Esophagus squamous epithelium (tissue), 5 donors: ENCODE measurements at regions not wholly inside any gene's neighbourhood (a gene's known extent, or its start where the extent isn't known, plus 50 kb on each side); places are given as distances from the start of the nearest gene placed in this dataset.
"Not testable (repeated sequence)": the region's sequence is repeated elsewhere in the genome, so short reads cannot be mapped to it uniquely, and the experiment has no call there.

Experiments used
- DNase-seq: peaks from one replicate; lab custom pipeline; 2025; lab: John Stamatoyannopoulos, UW
- H3K27ac ChIP-seq, 4 donors: fragments of 200-600 bp; sonication (generic); one replicate each; pipeline ENCODE4 v1.5.1; 2016 to 2019; ENCODE audit warnings: mild to moderate bottlenecking in 1 of 4
- H3K27me3 ChIP-seq, 4 donors: fragments of 200-600 bp; sonication (generic); 1 replicate in 3 of 4; 2 replicates in 1 of 4; pipeline versions ENCODE4 v1.5.1 to v1.6.0; 2017 to 2021; ENCODE audit warnings: antibody characterized with exemption in 1 of 4
- H3K36me3 ChIP-seq, 3 donors: fragments of 200-600 bp; sonication (generic); one replicate each; pipeline ENCODE4 v1.5.1; 2016 to 2019
- H3K4me1 ChIP-seq, 3 donors: fragments of 200-600 bp; sonication (generic); one replicate each; pipeline ENCODE4 v1.5.1; 2017 to 2019
- H3K4me3 ChIP-seq, 4 donors: fragments of 200-600 bp; sonication (generic); 1 replicate in 3 of 4; 2 replicates in 1 of 4; pipeline ENCODE4 v1.5.1; 2016 to 2019; ENCODE audit warnings: mild to moderate bottlenecking in 2 of 4, moderate library complexity in 1 of 4
- H3K9me3 ChIP-seq, 3 donors: fragments of 200-600 bp; sonication (generic); one replicate each; pipeline ENCODE4 v1.5.1; 2016 to 2019
- CTCF ChIP-seq, 6 experiments: fragments of 450-650 bp in 4 of 6; fragments of 200-600 bp in 2 of 6; sonication (generic) in 2 of 6; IDR thresholded peaks; one replicate each; pipeline ENCODE4 v1.5.1; 2016 to 2019; ENCODE audit warnings: antibody characterized with exemption in 6 of 6, mild to moderate bottlenecking in 4 of 6, moderate library complexity in 4 of 6
- POLR2A ChIP-seq, 4 donors: fragments of 450-650 bp; IDR thresholded peaks; one replicate each; pipeline ENCODE4 v1.6.1; 2017; ENCODE audit warnings: antibody characterized with exemption in 4 of 4, mild to moderate bottlenecking in 4 of 4, moderate library complexity in 3 of 4
- WGBS, 2 donors: methylation state at CpG; one replicate each; pipeline ENCODE4 v1.1.5; 2018; 5-methylcytosine and 5-hydroxymethylcytosine counted together
- intact Hi-C: fragments of 100-400 bp; cut with DNase I; formaldehyde crosslinking; loops from one replicate; pipeline ENCODE4 v1.15.0; 2022
- donor health status: DM: yes; HTN: yes; CAD: no.

DNA sequence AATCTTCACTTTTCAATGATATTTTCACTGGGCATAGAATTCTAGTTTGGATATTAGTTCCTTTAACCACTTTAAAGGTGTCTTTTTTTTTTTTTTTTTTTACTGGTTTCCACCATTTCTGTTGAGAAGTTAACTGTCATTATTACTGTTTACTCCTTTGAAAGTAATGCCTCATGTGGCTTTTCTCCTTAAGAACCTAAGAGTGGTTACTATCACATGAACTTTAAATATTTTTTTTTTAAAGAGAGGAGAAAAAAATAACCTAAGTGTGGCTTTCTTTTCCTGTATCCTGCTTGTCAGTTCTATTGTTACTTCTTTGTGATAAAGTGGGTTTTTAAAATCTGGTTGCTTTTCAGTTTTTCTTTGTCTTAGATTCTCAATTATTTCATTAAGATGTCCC lies 229.5 kb downstream of the CDH26 start:
- TF ChIP-seq POLR2A (IDR thresholded peaks at IDR 0.05) (no peak), CTCF (IDR thresholded peaks at IDR 0.05) (no peak)
- intact Hi-C loops, result no loop called here
- no peak for DNase-seq
- Histone ChIP-seq H3K9me3 (no peaks in the 10 kb centered on the region), H3K27ac (no peak overlapping the region), H3K4me3 (no peak overlapping the region), H3K4me1 (no peaks in the 10 kb centered on the region), H3K36me3 (no peaks in the 10 kb centered on the region), H3K27me3 (peaks cover 0 to 6% (median 0%) of the 10 kb centered on the region in 4 donors)

- no peaks in the 10 kb centered on the region for H3K9me3 ChIP-seq
- H3K4me1 ChIP-seq, result no peaks in the 10 kb centered on the region
- H3K4me3 ChIP-seq, result no peak overlapping the region
- 64 to 69% methylated on average over 3 of the region's 3 CpGs for WGBS, 2 donors
- H3K36me3 ChIP-seq, result no peaks in the 10 kb centered on the region
- DNase-seq, result no peak
- no peak for TF ChIP-seq CTCF (IDR thresholded peaks at IDR 0.05)
- no peak for TF ChIP-seq POLR2A (IDR thresholded peaks at IDR 0.05)
- intact Hi-C loops, result no loop called here
- peaks cover 0 to 6% (median 0%) of the 10 kb centered on the region in 4 donors for H3K27me3 ChIP-seq
- no peak overlapping the region for H3K27ac ChIP-seq
These were observed 232.8 kb downstream of the CDH26 start for GRCh38 chr20:60191014-60191413.

DNA sequence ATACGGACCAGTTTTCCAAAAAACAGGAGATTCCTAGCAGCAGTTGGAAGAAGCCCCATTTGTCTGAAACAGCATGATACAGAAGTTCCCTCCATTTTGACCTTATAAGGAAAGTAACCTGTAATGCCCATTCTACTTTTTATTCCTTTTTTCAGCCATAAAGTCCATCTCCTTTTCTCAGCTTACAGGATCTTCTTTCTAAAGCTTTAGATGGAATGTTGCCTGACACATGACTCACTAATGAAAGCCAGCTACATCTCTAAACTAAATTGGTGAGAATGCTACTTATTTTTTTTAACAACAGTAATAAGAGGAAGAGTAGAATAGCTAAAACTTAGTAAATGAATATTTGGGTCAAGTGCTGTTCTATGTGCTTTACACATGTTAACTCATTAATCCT lies 234.1 kb downstream of the CDH26 start:
- Histone ChIP-seq H3K27me3 (peaks cover 0 to 6% (median 0%) of the 10 kb centered on the region in 4 donors), H3K36me3 (no peaks in the 10 kb centered on the region), H3K4me1 (no peaks in the 10 kb centered on the region), H3K9me3 (no peaks in the 10 kb centered on the region), H3K27ac (no peak overlapping the region), H3K4me3 (no peak overlapping the region)
- 60 to 79% methylated on average over 1 of the region's 1 CpG for WGBS, 2 donors
- DNase-seq, result no peak
- intact Hi-C loops, result no loop called here
- no peak for TF ChIP-seq CTCF (IDR thresholded peaks at IDR 0.05)
- no peak for TF ChIP-seq POLR2A (IDR thresholded peaks at IDR 0.05)

DNA sequence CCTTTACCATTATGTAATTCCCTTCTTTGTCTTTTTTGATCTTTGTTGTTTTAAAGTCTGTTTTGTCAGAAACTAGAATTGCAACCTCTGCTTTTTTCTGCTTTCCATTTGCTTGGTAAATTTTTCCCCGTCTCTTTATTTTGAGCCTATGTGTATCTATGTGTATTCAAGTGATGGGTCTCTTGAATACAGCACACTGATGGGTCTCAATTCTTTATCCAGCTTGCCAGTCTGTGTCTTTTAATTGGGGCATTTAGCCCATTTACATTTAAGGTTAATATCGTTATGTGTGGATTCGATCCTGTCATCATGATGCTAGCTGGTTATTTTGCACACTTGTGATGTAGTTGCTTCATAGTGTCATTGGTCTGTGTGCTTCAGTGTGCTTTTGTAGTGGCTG lies 240.9 kb downstream of the CDH26 start:
- not testable (repeated sequence) for H3K36me3 ChIP-seq

GRCh38 chr20:60199866-60200265 lies 241.6 kb downstream of the CDH26 start:
- no CpG with 5 or more reads among the region's 2 CpGs for WGBS, 2 donors
- Histone ChIP-seq H3K27me3 (no peaks in the 10 kb centered on the region), H3K27ac (no peak overlapping the region), H3K9me3 (no peaks in the 10 kb centered on the region), H3K4me3 (no peak overlapping the region), H3K36me3 (no peaks in the 10 kb centered on the region), H3K4me1 (no peaks in the 10 kb centered on the region)
- DNase-seq, result no peak
- no peak for TF ChIP-seq CTCF (IDR thresholded peaks at IDR 0.05)
- intact Hi-C loops, result no loop called here

More for the DNA sequence above, 240.9 kb downstream of the CDH26 start:
- H3K4me1 ChIP-seq, H3K9me3 ChIP-seq, H3K4me3 ChIP-seq, intact Hi-C loops, H3K27ac ChIP-seq, DNase-seq, H3K27me3 ChIP-seq: not testable (repeated sequence)
- 85 to 93% methylated on average over 3 of the region's 3 CpGs for whole genome bisulfite sequencing, 2 donors

DNA sequence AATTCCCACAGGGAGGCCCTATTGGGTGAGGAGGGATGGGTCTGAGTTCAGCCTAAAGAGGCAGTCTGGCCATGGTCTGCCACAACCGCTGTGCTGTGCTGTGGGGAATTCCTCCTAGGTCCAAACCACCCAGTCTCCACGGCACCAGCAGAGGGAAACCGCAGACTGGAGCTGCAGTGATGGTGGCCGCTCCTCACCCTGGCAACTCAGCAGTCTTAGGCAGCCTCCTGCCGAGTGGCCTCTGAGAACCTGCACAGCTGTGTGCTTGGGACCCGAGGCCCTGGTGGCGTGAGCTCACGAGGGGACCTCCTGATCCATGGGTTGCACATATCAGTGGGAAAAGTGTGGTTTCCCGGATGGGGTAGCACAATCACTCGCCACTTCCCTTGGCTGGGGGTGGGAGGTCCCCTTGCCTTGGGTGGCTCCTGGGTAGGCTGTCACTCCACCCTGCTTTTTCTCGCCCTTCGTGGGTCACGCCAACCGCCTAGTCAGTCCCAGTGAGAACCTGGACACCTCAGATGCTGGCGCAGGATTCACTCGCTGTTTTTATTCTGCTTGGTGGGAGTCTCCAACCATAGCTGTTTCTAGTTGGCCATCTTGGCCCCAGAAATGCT lies 242.2 kb downstream of the CDH26 start:
- H3K9me3 ChIP-seq, result no peaks in the 10 kb centered on the region
- H3K27me3 ChIP-seq, result no peaks in the 10 kb centered on the region
- no peaks in the 10 kb centered on the region for H3K4me1 ChIP-seq
- no peaks in the 10 kb centered on the region for H3K36me3 ChIP-seq
- no peak for TF ChIP-seq POLR2A (IDR thresholded peaks at IDR 0.05)
- TF ChIP-seq CTCF (IDR thresholded peaks at IDR 0.05), result no peak
- 93 to 94% methylated on average over 8 to 9 of the region's 16 CpGs for WGBS, 2 donors
- intact Hi-C loops, result no loop called here
- H3K4me3 ChIP-seq, result no peak overlapping the region
- H3K27ac ChIP-seq, result no peak overlapping the region
- no peak for DNase-seq
